ENCODE measurements at regions not wholly inside any gene's neighbourhood (a gene's known extent, or its start where the extent isn't known, plus 50 kb on each side); places are given as distances from the start of the nearest gene placed in this dataset.
"Not testable (repeated sequence)": the region's sequence is repeated elsewhere in the genome, so short reads cannot be mapped to it uniquely, and the experiment has no call there.

DNA sequence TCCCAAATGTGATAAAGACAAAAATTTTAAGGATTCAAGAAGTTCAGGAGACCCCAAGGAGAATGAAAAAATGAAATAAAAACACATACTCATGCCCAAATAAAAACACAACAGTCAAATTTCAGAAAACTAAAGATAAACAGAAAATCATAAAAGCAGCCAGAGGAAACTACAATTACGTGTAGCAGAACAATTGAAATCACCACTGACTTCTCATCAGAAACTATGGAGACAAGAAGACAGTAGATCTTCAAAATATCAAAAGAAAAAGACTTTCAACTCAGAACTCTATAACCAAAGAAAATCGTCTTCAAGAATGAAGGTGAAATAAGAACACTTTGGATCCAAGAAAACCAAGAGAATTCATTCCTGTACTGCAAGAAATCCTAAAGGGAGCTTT, 54.9 kb downstream of the DIO3 start:
- no peak for DNase-seq

DNA sequence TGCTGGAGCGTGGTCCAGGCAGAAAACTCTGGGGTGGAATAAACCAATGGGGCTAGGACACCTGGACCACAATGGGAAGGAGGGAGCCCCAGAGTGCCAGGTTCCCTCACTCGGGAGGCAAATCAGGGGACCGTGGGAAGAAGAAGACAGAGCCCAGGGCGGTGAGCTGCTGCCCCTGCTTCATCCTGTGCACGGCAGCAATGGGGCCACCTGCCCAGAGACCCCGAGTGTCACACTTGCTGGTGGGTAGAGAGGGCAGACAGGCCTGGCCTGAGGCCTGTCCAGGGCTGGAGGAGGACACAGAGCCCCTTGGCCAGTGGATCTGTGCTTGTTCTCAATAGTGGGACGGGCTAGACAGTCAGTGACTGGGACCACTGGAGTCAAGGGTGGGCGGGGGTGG, 58.2 kb downstream of the DIO3 start:
- DNase-seq, result no peak

- no peak for DNase-seq
These were observed 58.9 kb downstream of the DIO3 start for GRCh38 chr14:101620031-101620788.

DNA sequence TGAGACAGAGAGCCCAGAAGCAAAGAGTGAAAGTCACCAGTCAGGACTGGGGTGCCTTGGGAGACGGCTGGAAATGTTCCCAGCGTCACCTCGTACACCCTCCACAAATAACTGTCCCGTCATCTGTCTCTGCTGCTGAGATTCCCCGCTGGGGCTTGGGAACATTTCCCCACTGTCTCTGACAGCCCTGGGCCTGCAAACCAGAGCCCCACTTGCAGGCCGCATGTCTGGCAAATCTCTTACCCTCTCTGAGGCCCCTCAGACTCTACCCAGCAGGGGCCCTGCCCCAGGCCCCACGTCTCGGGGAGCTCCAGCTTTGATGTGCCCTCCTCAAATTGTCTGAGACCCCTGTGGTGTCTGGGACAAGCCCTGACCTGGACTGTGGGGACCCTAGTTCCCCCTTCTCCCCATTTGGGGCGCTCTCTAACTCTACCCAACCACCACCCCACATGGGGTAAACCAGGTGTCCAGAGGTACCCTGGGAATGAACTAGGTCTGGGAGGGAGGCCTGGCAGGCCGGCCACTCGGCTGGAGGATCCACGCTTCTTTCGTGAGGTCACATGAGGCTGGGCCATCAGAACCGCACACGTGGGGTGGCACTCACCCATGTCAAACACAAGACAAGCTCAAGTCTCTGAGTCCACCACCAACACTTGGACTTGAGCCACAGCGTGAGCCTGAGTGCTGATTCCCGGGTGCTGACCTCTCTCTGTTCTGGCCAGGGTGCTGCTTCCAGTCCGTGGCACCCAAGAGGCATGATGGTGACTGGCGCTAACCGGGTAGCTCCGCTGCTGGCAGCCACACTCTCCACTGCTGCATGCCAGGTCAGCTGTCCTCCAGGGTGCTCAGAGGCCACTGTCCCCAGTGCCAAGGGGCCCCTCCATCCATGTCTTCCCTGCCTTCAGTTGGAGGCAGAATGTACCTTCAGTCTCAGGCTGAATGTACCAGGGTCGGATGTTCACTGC, 59.8 kb downstream of the DIO3 start:
- no peak for DNase-seq

GRCh38 chr14:101622251-101623076, 61.2 kb downstream of the DIO3 start:
- DNase-seq, result no peak

GRCh38 chr14:101623077-101623372, 61.7 kb downstream of the DIO3 start:
- no peak for DNase-seq

- DNase-seq, result no peak
These were observed 62.6 kb downstream of the DIO3 start for GRCh38 chr14:101623685-101624444.

- DNase-seq, result no peak
These were observed 63.2 kb downstream of the DIO3 start for GRCh38 chr14:101624536-101624935.

- DNase-seq, result no peak
These were observed 64.2 kb downstream of the DIO3 start for GRCh38 chr14:101625336-101626097.

GRCh38 chr14:101626331-101626730, 65.0 kb downstream of the DIO3 start:
- no peak for DNase-seq

DNA sequence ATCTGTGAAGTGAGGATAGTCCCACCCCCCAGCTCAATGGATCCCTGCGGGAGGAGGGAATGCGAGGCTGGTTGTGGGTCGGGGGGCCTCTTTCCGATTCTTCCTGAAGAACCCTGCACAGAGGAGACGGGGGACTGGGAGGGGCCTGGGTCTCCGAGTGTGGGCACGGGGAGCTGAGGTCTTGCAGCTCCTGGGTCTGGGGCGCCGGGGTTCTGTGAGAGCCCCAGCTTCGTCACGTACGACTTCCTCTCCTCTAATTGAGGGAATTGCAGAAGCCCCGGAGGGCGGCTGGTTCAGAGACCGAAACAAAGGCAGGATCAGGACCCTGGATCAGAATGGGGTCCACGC, 66.6 kb downstream of the DIO3 start:
- no peak for DNase-seq

GRCh38 chr14:101628471-101628966, 67.2 kb downstream of the DIO3 start:
- DNase-seq, result peak; percentile 90

DNA sequence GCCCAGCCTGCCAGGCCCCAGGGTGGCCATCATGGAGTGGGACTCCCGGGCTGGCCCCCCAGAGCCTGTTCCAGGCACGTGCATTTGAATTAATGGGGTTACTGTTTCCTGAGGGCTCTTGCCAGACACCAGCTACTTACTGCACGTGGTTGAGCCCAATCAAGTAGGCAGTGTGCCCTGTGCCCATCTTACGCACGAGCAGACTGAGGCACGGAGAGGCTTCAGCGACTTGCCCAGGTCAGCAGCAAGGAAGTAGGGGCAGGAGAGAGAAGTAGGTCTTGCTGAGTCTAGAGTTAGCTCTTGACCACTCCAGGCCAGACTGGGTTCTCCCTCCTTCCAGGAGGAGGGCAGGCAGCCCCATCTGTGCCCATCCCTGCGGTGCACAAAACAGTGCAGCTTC, 67.7 kb downstream of the DIO3 start:
- no peak for DNase-seq

DNA sequence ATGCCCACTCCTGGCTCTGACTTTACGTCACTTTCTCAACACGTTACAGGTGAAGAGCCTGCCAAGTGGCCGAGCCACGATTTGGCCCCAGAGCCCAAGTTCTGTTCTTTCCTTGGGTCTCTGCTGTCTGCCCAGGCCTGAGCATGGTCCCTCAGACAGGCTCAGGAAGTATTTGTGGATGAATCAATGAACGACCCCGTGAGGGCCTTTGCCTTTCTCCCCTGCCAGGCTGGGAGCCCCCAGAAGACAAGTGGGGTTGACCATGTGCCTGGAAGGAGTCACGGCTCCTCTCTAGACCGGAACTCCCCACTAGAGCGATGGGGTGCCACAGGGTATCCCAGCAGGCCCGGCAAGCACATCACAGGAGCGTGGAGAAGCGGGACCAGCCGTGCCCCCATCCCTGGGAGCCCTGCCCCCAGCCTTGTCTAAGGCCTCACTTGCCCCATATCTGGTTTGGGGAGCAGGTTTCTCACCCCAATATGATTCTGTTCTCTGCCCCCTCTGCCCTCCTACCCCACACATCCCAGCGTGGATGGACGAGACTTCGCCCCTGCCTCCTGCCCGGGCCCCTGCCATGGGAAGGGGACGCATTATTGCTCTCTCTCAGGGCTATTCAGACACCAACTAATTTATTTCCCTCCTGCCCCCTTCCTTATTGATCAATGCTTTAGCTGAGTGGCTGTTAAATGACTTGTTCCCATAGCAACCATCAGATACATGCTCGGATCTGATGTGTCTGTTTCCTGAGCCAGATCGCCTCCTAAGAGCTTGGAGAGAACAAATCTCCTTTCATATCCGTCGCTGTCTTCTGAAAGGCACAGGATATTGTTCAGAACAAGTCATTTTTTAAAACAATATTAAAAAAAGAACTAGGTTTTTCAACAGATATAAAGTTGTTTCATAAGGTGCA, 69.0 kb downstream of the DIO3 start:
- no peak for DNase-seq

- DNase-seq, result no peak
These were observed 69.9 kb downstream of the DIO3 start for GRCh38 chr14:101631199-101631598.

DNA sequence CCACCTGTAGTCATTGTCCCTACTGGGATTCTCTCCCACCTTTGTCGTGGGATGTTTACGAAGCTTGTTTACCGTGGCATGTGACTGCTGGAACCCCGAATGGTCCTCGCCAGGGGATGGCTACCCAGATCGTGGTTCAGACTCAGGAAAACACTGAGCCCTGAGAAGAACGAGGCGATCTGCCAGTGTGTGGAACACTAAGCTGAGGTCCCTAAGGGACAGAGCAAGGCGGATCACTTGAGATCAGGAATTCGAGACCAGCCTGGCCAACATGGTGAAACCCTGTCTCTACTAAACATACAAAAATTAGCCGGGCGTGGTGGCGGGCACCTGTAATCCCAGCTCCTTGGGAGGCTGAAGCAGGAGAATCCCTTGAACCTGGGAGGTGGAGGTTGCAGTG, 70.7 kb downstream of the DIO3 start:
- DNase-seq, result not testable (repeated sequence)

GRCh38 chr14:101632520-101632919, 71.2 kb downstream of the DIO3 start:
- DNase-seq, result no peak

DNA sequence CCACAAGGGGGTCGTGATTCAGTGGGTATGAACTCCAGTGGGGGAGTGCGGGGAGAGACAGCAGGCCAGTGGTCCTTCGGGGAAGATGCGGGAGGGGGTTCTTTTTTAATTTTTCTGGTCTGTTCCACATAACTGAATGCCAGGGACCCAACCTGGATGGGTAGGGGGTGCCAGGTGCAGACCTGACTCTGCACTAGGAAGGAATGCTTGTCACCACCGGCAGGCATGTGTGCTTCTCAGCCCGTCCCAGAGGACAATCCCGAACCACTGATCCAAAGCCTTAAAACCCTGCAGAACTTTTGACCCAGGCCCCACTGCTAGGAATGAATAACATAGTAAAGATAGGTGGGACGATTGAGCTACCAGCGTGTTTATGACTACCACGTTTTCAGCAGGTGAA, 72.0 kb downstream of the DIO3 start:
- DNase-seq, result no peak

GRCh38 chr14:101634202-101634849, 73.0 kb downstream of the DIO3 start:
- DNase-seq, result no peak

Measured in NCI-H1694 treated with DMSO at 0.1 percent for 48 hours (cell line).